ENCODE measurements at regions not wholly inside any gene's neighbourhood (a gene's known extent, or its start where the extent isn't known, plus 50 kb on each side); places are given as distances from the start of the nearest gene placed in this dataset.

- Histone ChIP-seq H2BK12ac (ENCODE audit: low read depth, low read length) (no peak overlapping the region), H4K91ac (replicated peaks; ENCODE audit: insufficient read length, low read length) (no peak overlapping the region), H3K18ac (ENCODE audit: extremely low read depth, low read length) (no peak overlapping the region), H3K9ac (replicated peaks in 1 of 4; ENCODE audit: extremely low read depth in 1 of 4, low read depth in 3 of 4, low read length in 3 of 4) (no peak overlapping the region), H2AFZ (ENCODE audit: low read length) (no peak overlapping the region), H2BK15ac (ENCODE audit: low read length) (no peak overlapping the region), H3K4me1 (replicated peaks in 1 of 4; ENCODE audit: control insufficient read depth in 3 of 4, insufficient read depth in 4 of 4, low read length in 3 of 4) (no peaks in the 10 kb centered on the region), H3K23ac (ENCODE audit: insufficient read length) (no peak overlapping the region), H3K14ac (ENCODE audit: insufficient read length) (no peak overlapping the region), H3K79me2 (ENCODE audit: control insufficient read depth in 1 of 2, insufficient read depth in 2 of 2, low read length in 2 of 2) (no peaks in the 10 kb centered on the region), H2BK5ac (ENCODE audit: low read depth, low read length) (no peak overlapping the region), H2BK120ac (replicated peaks; ENCODE audit: low read depth, low read length) (no peak overlapping the region), H3K4ac (replicated peaks; ENCODE audit: insufficient read length, low read depth, low read length) (no peak overlapping the region), H2AK5ac (ENCODE audit: low read depth, low read length) (no peak overlapping the region), H4K5ac (ENCODE audit: insufficient read length, low read depth, low read length) (no peak overlapping the region), H2BK20ac (ENCODE audit: low read length) (no peak overlapping the region), H3K9me3 (ENCODE audit: insufficient read depth in 2 of 2, low read depth in 1 of 2, low read length in 1 of 2) (no peaks in the 10 kb centered on the region; a peak in 1 of 4 replicates), H3K23me2 (ENCODE audit: low read depth, low read length) (no peaks in the 10 kb centered on the region), H3K79me1 (ENCODE audit: low read depth, low read length) (no peaks in the 10 kb centered on the region), H3K4me3 (ENCODE audit: extremely low read depth in 1 of 4, insufficient read depth in 2 of 4, low read depth in 3 of 4, low read length in 4 of 4) (no peak overlapping the region), H3K27me3 (replicated peaks in 1 of 4; ENCODE audit: control insufficient read depth in 3 of 4, extremely low read depth in 1 of 4, insufficient read depth in 3 of 4, low read length in 3 of 4) (no peaks in the 10 kb centered on the region), H3K56ac (replicated peaks; ENCODE audit: insufficient read length, low read depth, low read length) (no peak overlapping the region), H4K20me1 (replicated peaks in 1 of 2; ENCODE audit: control insufficient read depth in 1 of 2, insufficient read depth in 2 of 2, low read length in 2 of 2) (no peaks in the 10 kb centered on the region), H3K36me3 (ENCODE audit: control insufficient read depth in 2 of 4, insufficient read depth in 4 of 4, low read length in 3 of 4) (no peaks in the 10 kb centered on the region), H4K8ac (ENCODE audit: extremely low read depth, insufficient read depth, low read length) (no peak overlapping the region), H3K27ac (ENCODE audit: low read depth, low read length) (no peak overlapping the region), H3K4me2 (ENCODE audit: insufficient read depth in 1 of 2, low read depth in 2 of 2, low read length in 2 of 2) (no peak overlapping the region)
- CTCF ChIA-PET (ENCODE audit: partially characterized antibody) = no interaction called here
- no peak for FAIRE-seq
- 96% methylated on average over 3 of the region's 3 CpGs; no CpG with 5 or more reads in 1 of the 2 experiments for WGBS, 2 experiments (ENCODE audit: extremely low coverage in 1 of 2, insufficient coverage in 1 of 2, insufficient read length in 1 of 2, insufficient replicate concordance in 2 of 2, low coverage in 1 of 2, low lambda C conversion rate in 2 of 2, missing lambda C conversion rate in 1 of 2)
- POLR2A ChIA-PET (ENCODE audit: partially characterized antibody) = no interaction called here
- DNase-seq (ENCODE audit: low read depth in 1 of 2, low spot score in 2 of 2) = no peak
- peak; percentile 83 for TF ChIP-seq CEBPB (IDR thresholded peaks at IDR 0.05; ENCODE audit: low read depth, low read length)
- TF ChIP-seq SRF (IDR thresholded peaks at IDR 0.05; ENCODE audit: low read depth, low read length) = no peak
- TF ChIP-seq SP1 (IDR thresholded peaks at IDR 0.05; ENCODE audit: low read depth, low read length) = no peak
Observed at GRCh38 chr3:84685467-84685866, 273.3 kb upstream of the CADM2 start.
